ENCODE measurements at regions not wholly inside any gene's neighbourhood (a gene's known extent, or its start where the extent isn't known, plus 50 kb on each side); places are given as distances from the start of the nearest gene placed in this dataset.

- ChIA-PET POLR2A (no interaction called here), CTCF (no interaction called here)
- Histone ChIP-seq H3K9me3 (no peaks in the 10 kb centered on the region), H3K4me1 (no peaks in the 10 kb centered on the region), H3K27me3 (replicated peaks; ENCODE audit: control insufficient read depth, insufficient read depth, low read length) (no peaks in the 10 kb centered on the region), H3K4me3 (ENCODE audit: low read depth, low read length) (no peak overlapping the region), H3K36me3 (ENCODE audit: control insufficient read depth, insufficient read depth, low read length) (no peaks in the 10 kb centered on the region)
- TF ChIP-seq CTCF (IDR thresholded peaks at IDR 0.05; ENCODE audit: insufficient read depth in 1 of 2, low read depth in 1 of 2, low read length in 1 of 2, severe bottlenecking in 1 of 2, unreplicated experiment in 1 of 2): no peak
- no peak overlapping the region for H3K4me3 Mint-ChIP-seq (ENCODE audit: unreplicated experiment)
- no peaks in the 10 kb centered on the region for H3K4me1 Mint-ChIP-seq (ENCODE audit: low read depth, unreplicated experiment)
- no TSS peak for BruUV-seq (replicated peaks)
- H3K36me3 Mint-ChIP-seq (ENCODE audit: insufficient read depth, unreplicated experiment): no peaks in the 10 kb centered on the region
- intact Hi-C loops (cut with micrococcal nuclease; ENCODE audit: unreplicated experiment): no loop called here
- H3K27me3 Mint-ChIP-seq (ENCODE audit: insufficient read depth, unreplicated experiment): no peaks in the 10 kb centered on the region
- H3K9me3 Mint-ChIP-seq (ENCODE audit: unreplicated experiment): no peaks in the 10 kb centered on the region
- H3K27ac Mint-ChIP-seq (ENCODE audit: unreplicated experiment): no peak overlapping the region
- DNase-seq: no peak
These were observed 1487.0 kb upstream of the FLRT2 start for GRCh38 chr14:84042992-84043391.

GRCh38 chr14:84064316-84065125, 1465.4 kb upstream of the FLRT2 start:
- H3K4me3 Mint-ChIP-seq (ENCODE audit: unreplicated experiment): no peak overlapping the region
- no peak for TF ChIP-seq CTCF (IDR thresholded peaks at IDR 0.05; ENCODE audit: insufficient read depth in 1 of 2, low read depth in 1 of 2, low read length in 1 of 2, severe bottlenecking in 1 of 2, unreplicated experiment in 1 of 2)
- ChIA-PET CTCF (no interaction called here), POLR2A (no interaction called here)
- intact Hi-C loops (cut with micrococcal nuclease; ENCODE audit: unreplicated experiment): no loop called here
- peaks cover 7% of the 10 kb centered on the region for H3K27me3 Mint-ChIP-seq (ENCODE audit: insufficient read depth, unreplicated experiment)
- Histone ChIP-seq H3K4me1 (no peaks in the 10 kb centered on the region), H3K4me3 (ENCODE audit: low read depth, low read length) (no peak overlapping the region), H3K9me3 (no peaks in the 10 kb centered on the region), H3K27me3 (replicated peaks; ENCODE audit: control insufficient read depth, insufficient read depth, low read length) (no peaks in the 10 kb centered on the region), H3K36me3 (ENCODE audit: control insufficient read depth, insufficient read depth, low read length) (no peaks in the 10 kb centered on the region)
- no TSS peak for BruUV-seq (replicated peaks)
- no peaks in the 10 kb centered on the region for H3K4me1 Mint-ChIP-seq (ENCODE audit: low read depth, unreplicated experiment)
- H3K9me3 Mint-ChIP-seq (ENCODE audit: unreplicated experiment): no peaks in the 10 kb centered on the region
- no peaks in the 10 kb centered on the region for H3K36me3 Mint-ChIP-seq (ENCODE audit: insufficient read depth, unreplicated experiment)
- no peak overlapping the region for H3K27ac Mint-ChIP-seq (ENCODE audit: unreplicated experiment)
- DNase-seq: no peak

GRCh38 chr14:84065811-84066210, 1464.1 kb upstream of the FLRT2 start:
- intact Hi-C loops (cut with micrococcal nuclease; ENCODE audit: unreplicated experiment): no loop called here
- Histone ChIP-seq H3K9me3 (no peaks in the 10 kb centered on the region), H3K36me3 (ENCODE audit: control insufficient read depth, insufficient read depth, low read length) (no peaks in the 10 kb centered on the region), H3K4me3 (ENCODE audit: low read depth, low read length) (no peak overlapping the region), H3K27me3 (replicated peaks; ENCODE audit: control insufficient read depth, insufficient read depth, low read length) (no peaks in the 10 kb centered on the region), H3K4me1 (no peaks in the 10 kb centered on the region)
- H3K4me1 Mint-ChIP-seq (ENCODE audit: low read depth, unreplicated experiment): no peaks in the 10 kb centered on the region
- no peaks in the 10 kb centered on the region for H3K36me3 Mint-ChIP-seq (ENCODE audit: insufficient read depth, unreplicated experiment)
- H3K4me3 Mint-ChIP-seq (ENCODE audit: unreplicated experiment): no peak overlapping the region
- DNase-seq: no peak
- H3K27ac Mint-ChIP-seq (ENCODE audit: unreplicated experiment): no peak overlapping the region
- peaks cover 7% of the 10 kb centered on the region for H3K27me3 Mint-ChIP-seq (ENCODE audit: insufficient read depth, unreplicated experiment)
- no peaks in the 10 kb centered on the region for H3K9me3 Mint-ChIP-seq (ENCODE audit: unreplicated experiment)
- ChIA-PET CTCF (no interaction called here), POLR2A (no interaction called here)
- TF ChIP-seq CTCF (IDR thresholded peaks at IDR 0.05; ENCODE audit: insufficient read depth in 1 of 2, low read depth in 1 of 2, low read length in 1 of 2, severe bottlenecking in 1 of 2, unreplicated experiment in 1 of 2): no peak
- BruUV-seq (replicated peaks): no TSS peak

All from Caco-2 (cell line).